ENCODE measurements at regions not wholly inside any gene's neighbourhood (a gene's known extent, or its start where the extent isn't known, plus 50 kb on each side); places are given as distances from the start of the nearest gene placed in this dataset.
"Not testable (repeated sequence)": the region's sequence is repeated elsewhere in the genome, so short reads cannot be mapped to it uniquely, and the experiment has no call there.

GRCh38 chrX:41031256-41031967 is 53.8 kb upstream of the USP9X start:
- no peaks in the 10 kb centered on the region for H4K20me1 ChIP-seq (ENCODE audit: control insufficient read depth, insufficient read depth, low read length, poor library complexity, severe bottlenecking)
- no peak for DNase-seq

GRCh38 chrX:41033299-41033698 is 51.9 kb upstream of the USP9X start:
- DNase-seq (no peak), ATAC-seq (ENCODE audit: low read depth) (no peak)
- H3K27me3 ChIP-seq (replicated peaks in 1 of 4; ENCODE audit: control extremely low read depth in 1 of 4, control insufficient read depth in 3 of 4, insufficient read depth in 4 of 4, low read length in 3 of 4) = no peaks in the 10 kb centered on the region
- H4K20me1 ChIP-seq (ENCODE audit: control insufficient read depth, insufficient read depth, low read length, poor library complexity, severe bottlenecking) = no peaks in the 10 kb centered on the region
- no peaks in the 10 kb centered on the region for H3K9me3 ChIP-seq (ENCODE audit: control extremely low read depth in 1 of 3, control insufficient read depth in 2 of 3, insufficient read depth in 1 of 3, low read length in 2 of 3)
- Mint-ChIP-seq H3K9me3 (ENCODE audit: insufficient read depth) (no peaks in the 10 kb centered on the region), H3K4me1 (no peaks in the 10 kb centered on the region), H3K27ac (no peak overlapping the region), H3K27me3 (no peaks in the 10 kb centered on the region), H3K4me3 (no peak overlapping the region)
- CTCF ChIA-PET = no interaction called here
- no peaks in the 10 kb centered on the region for H3K79me2 ChIP-seq (ENCODE audit: control insufficient read depth, insufficient read depth, low read length)
- no peaks in the 10 kb centered on the region for H3K4me1 ChIP-seq (ENCODE audit: control insufficient read depth in 2 of 2, insufficient read depth in 2 of 2, low read length in 2 of 2)
- H3K4me2 ChIP-seq (replicated peaks; ENCODE audit: low read depth, low read length, poor library complexity, severe bottlenecking) = no peak overlapping the region
- intact Hi-C loops (cut with micrococcal nuclease) = no loop called here
- H3K27ac ChIP-seq (ENCODE audit: low read length in 2 of 2) = no peak overlapping the region
- H3K4me3 ChIP-seq (ENCODE audit: control extremely low read depth in 1 of 5, extremely low read depth in 1 of 5, insufficient read depth in 1 of 5, low read depth in 2 of 5, low read length in 4 of 5) = no peak overlapping the region
- no peak overlapping the region for H2AFZ ChIP-seq (ENCODE audit: insufficient read depth, low read depth, low read length, poor library complexity, severe bottlenecking)
- POLR2A ChIA-PET = no interaction called here
- no peaks in the 10 kb centered on the region for H3K36me3 ChIP-seq (replicated peaks in 1 of 2; ENCODE audit: control extremely low read depth in 1 of 2, control insufficient read depth in 1 of 2, extremely low read depth in 1 of 2, insufficient read depth in 2 of 2, low read length in 1 of 2)
- TF ChIP-seq EZH2 (IDR thresholded peaks at IDR 0.05; ENCODE audit: borderline replicate concordance, insufficient read depth, low read depth, low read length, poor library complexity, severe bottlenecking) = no peak
- no peak for TF ChIP-seq CTCF (IDR thresholded peaks at IDR 0.05)
- H3K9ac ChIP-seq (ENCODE audit: low read length) = no peak overlapping the region

More at GRCh38 chrX:41031256-41031967, 53.8 kb upstream of the USP9X start:
- Histone ChIP-seq H3K4me1 (ENCODE audit: control insufficient read depth in 2 of 2, insufficient read depth in 2 of 2, low read length in 2 of 2) (no peaks in the 10 kb centered on the region), H3K27ac (ENCODE audit: low read length in 2 of 2) (no peak overlapping the region), H3K27me3 (replicated peaks in 1 of 4; ENCODE audit: control extremely low read depth in 1 of 4, control insufficient read depth in 3 of 4, insufficient read depth in 4 of 4, low read length in 3 of 4) (no peaks in the 10 kb centered on the region), H3K36me3 (replicated peaks in 1 of 2; ENCODE audit: control extremely low read depth in 1 of 2, control insufficient read depth in 1 of 2, extremely low read depth in 1 of 2, insufficient read depth in 2 of 2, low read length in 1 of 2) (no peaks in the 10 kb centered on the region), H3K4me3 (ENCODE audit: control extremely low read depth in 1 of 5, extremely low read depth in 1 of 5, insufficient read depth in 1 of 5, low read depth in 2 of 5, low read length in 4 of 5) (no peak overlapping the region), H3K4me2 (replicated peaks; ENCODE audit: low read depth, low read length, poor library complexity, severe bottlenecking) (no peak overlapping the region), H3K9me3 (ENCODE audit: control extremely low read depth in 1 of 3, control insufficient read depth in 2 of 3, insufficient read depth in 1 of 3, low read length in 2 of 3) (no peaks in the 10 kb centered on the region), H2AFZ (ENCODE audit: insufficient read depth, low read depth, low read length, poor library complexity, severe bottlenecking) (no peak overlapping the region), H3K79me2 (ENCODE audit: control insufficient read depth, insufficient read depth, low read length) (no peaks in the 10 kb centered on the region), H3K9ac (ENCODE audit: low read length) (no peak overlapping the region)
- Mint-ChIP-seq H3K9me3 (ENCODE audit: insufficient read depth) (no peaks in the 10 kb centered on the region), H3K4me3 (no peak overlapping the region), H3K27ac (no peak overlapping the region), H3K4me1 (no peaks in the 10 kb centered on the region), H3K27me3 (peaks cover 3% of the 10 kb centered on the region)
- WGBS (ENCODE audit: insufficient coverage) = 100% methylated on average over 6 of the region's 13 CpGs
- ATAC-seq (ENCODE audit: low read depth) = no peak
- ChIA-PET POLR2A (no interaction called here), CTCF (no interaction called here)
- TF ChIP-seq EZH2 (IDR thresholded peaks at IDR 0.05; ENCODE audit: borderline replicate concordance, insufficient read depth, low read depth, low read length, poor library complexity, severe bottlenecking) = no peak
- no peak for TF ChIP-seq CTCF (IDR thresholded peaks at IDR 0.05)
- intact Hi-C loops (cut with micrococcal nuclease) = no loop called here

GRCh38 chrX:41034902-41035301 is 50.3 kb upstream of the USP9X start:
- DNase-seq; H3K27ac Mint-ChIP-seq; H2AFZ ChIP-seq (ENCODE audit: insufficient read depth, low read depth, low read length, poor library complexity, severe bottlenecking); H3K4me3 Mint-ChIP-seq; H3K4me1 Mint-ChIP-seq; H3K27ac ChIP-seq (ENCODE audit: low read length in 2 of 2); H4K20me1 ChIP-seq (ENCODE audit: control insufficient read depth, insufficient read depth, low read length, poor library complexity, severe bottlenecking); H3K27me3 ChIP-seq (replicated peaks in 1 of 4; ENCODE audit: control extremely low read depth in 1 of 4, control insufficient read depth in 3 of 4, insufficient read depth in 4 of 4, low read length in 3 of 4); intact Hi-C loops (cut with micrococcal nuclease); H3K9me3 ChIP-seq (ENCODE audit: control extremely low read depth in 1 of 3, control insufficient read depth in 2 of 3, insufficient read depth in 1 of 3, low read length in 2 of 3); CTCF ChIA-PET; H3K27me3 Mint-ChIP-seq; H3K9ac ChIP-seq (ENCODE audit: low read length); H3K4me3 ChIP-seq (ENCODE audit: control extremely low read depth in 1 of 5, extremely low read depth in 1 of 5, insufficient read depth in 1 of 5, low read depth in 2 of 5, low read length in 4 of 5); POLR2A ChIA-PET; ATAC-seq (ENCODE audit: low read depth); H3K9me3 Mint-ChIP-seq (ENCODE audit: insufficient read depth); H3K79me2 ChIP-seq (ENCODE audit: control insufficient read depth, insufficient read depth, low read length); H3K4me1 ChIP-seq (ENCODE audit: control insufficient read depth in 2 of 2, insufficient read depth in 2 of 2, low read length in 2 of 2); H3K4me2 ChIP-seq (replicated peaks; ENCODE audit: low read depth, low read length, poor library complexity, severe bottlenecking); H3K36me3 ChIP-seq (replicated peaks in 1 of 2; ENCODE audit: control extremely low read depth in 1 of 2, control insufficient read depth in 1 of 2, extremely low read depth in 1 of 2, insufficient read depth in 2 of 2, low read length in 1 of 2): not testable (repeated sequence)
- 92% methylated on average over 2 of the region's 5 CpGs for WGBS (ENCODE audit: insufficient coverage)

Data from B cell (primary cell).